NCI-H345 (cell line): ENCODE measurements at regions not wholly inside any gene's neighbourhood (a gene's known extent, or its start where the extent isn't known, plus 50 kb on each side); places are given as distances from the start of the nearest gene placed in this dataset.
"Not testable (repeated sequence)": the region's sequence is repeated elsewhere in the genome, so short reads cannot be mapped to it uniquely, and the experiment has no call there.

Experiments
- DNase-seq: peaks from one replicate; lab custom pipeline; 2025; lab: John Stamatoyannopoulos, UW

- peak; percentile 5 for DNase-seq
These were observed 76.0 kb downstream of the CHD9NB start for GRCh38 chr16:52976539-52977167.

GRCh38 chr16:52967744-52968143 lies 85.0 kb downstream of the CHD9NB start:
- DNase-seq: no peak

GRCh38 chr16:52964290-52964689 lies 88.4 kb downstream of the CHD9NB start:
- DNase-seq: no peak

DNA sequence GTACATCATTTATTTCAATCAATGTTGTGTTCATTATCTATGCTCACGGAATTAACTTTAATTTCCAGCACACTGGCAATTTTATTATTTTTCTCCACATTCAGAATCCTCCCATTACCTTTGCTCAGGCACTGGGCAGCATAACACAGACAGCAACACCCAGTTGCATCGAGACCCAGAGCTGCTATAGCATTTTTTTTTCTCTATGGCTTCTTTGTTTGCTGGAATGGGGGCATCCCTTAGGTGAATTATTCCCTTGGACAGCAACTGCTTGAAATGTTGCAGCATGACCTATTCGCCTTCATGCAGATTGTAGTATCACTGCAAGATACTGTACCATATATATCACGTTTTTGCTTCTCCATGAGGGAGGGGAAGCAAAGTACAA lies 88.8 kb downstream of the CHD9NB start:
- DNase-seq: no peak

- no peak for DNase-seq
These were observed 89.4 kb downstream of the CHD9NB start for GRCh38 chr16:52963212-52963854.

- no peak for DNase-seq
These were observed 93.7 kb downstream of the CHD9NB start for GRCh38 chr16:52958951-52959350.

- DNase-seq: no peak
These were observed 95.5 kb downstream of the CHD9NB start for GRCh38 chr16:52957199-52957598.

DNA sequence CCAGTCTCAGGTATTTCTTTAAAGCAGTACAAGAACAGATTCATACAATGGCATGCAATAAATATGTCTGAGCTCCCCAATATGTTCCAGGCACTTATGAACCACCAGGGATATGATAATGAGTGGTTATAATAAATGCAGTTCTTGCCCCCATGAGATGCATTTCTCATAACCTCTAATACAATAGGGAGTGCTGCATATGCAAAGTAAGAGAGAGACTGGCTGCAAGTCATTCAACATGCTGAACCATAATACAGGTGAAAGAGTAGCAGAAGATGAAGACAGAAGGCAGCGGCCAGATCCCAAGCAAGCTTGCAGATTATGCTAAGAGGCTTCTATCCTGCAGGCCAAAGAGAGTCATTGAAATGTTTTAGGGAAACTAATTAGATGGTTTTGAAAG lies 96.7 kb downstream of the CHD9NB start:
- DNase-seq: no peak

DNA sequence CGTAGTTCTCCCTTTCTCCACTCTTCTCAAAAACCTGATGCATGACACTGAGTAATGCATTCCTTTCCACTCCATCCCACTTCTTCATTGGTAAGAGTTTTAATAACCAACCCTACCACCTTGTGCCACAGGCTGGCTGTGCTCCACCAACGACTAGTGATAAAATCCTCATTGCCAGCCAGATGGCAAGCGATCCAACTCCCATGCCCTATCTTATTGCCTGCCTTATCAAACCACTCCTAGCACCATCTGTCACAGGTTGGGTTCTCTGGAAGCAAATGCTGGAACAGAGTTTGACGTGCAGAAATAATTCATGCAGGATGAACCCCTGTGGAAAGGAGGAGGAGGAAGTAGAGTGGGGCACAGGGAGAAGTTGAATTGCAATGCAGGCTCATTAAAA lies 99.5 kb downstream of the CHD9NB start:
- DNase-seq: no peak

DNA sequence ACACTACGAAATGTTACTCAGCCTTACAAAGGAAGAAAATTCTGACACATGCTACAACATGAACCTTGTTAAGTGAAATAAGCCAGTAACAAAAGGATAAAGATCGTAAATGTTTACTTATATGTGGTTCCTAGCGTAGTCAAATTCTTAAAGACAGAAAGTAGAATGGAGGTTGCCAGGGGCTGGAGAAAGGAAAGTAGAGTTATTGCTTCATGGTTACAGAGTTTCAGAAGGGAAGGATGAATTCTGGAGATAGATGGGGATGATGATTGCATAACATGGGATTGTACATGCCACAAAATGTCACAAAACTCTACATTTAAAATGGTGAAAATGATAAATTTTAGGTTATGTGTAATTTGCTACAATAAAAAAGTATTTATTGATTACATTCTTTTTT lies 103.8 kb downstream of the CHD9NB start:
- DNase-seq: no peak

- no peak for DNase-seq
These were observed 120.4 kb downstream of the CHD9NB start for GRCh38 chr16:52932321-52932720.

- no peak for DNase-seq
These were observed 123.0 kb downstream of the CHD9NB start for GRCh38 chr16:52929478-52930400.

DNA sequence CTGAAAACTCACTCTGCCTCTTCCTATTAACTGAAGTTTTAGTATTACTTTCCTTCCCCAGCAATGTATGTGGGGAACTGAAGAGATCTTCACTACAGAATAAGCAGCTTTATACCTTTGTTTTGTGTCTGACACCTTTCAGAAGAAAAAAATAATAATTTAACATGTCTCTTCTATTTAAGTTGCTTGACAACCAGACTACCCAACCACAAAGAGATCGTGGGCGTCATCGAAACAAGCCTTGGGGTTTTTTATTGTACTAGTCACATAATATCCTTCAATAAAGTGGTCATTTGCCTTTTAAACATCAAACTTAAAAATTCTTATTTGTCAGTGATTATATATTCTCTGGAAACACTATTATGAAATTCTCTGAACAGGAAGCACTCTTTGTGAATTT lies 123.7 kb downstream of the CHD9NB start:
- DNase-seq: no peak

GRCh38 chr16:52925143-52925542 lies 127.6 kb downstream of the CHD9NB start:
- no peak for DNase-seq

- no peak for DNase-seq
These were observed 128.5 kb downstream of the CHD9NB start for GRCh38 chr16:52924162-52924561.

DNA sequence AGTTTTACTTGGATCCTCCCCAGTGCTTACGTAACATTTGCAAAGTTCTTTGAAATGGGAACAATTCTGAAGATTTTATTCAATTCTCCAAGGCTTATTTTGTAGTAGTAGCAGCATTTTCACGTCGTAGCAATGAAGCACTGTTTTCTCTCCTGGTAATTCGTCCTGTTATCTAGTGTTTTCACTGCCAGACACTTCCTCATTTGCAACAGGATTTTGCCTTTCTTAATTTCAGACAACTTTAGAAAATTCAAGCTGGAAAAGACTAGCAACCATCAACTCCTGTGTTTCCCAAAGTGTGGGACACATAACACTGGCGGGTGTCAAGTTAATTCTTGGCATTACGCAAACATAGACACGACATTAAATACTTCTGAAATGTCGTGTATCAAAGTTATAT lies 131.6 kb downstream of the CHD9NB start:
- DNase-seq: no peak

DNA sequence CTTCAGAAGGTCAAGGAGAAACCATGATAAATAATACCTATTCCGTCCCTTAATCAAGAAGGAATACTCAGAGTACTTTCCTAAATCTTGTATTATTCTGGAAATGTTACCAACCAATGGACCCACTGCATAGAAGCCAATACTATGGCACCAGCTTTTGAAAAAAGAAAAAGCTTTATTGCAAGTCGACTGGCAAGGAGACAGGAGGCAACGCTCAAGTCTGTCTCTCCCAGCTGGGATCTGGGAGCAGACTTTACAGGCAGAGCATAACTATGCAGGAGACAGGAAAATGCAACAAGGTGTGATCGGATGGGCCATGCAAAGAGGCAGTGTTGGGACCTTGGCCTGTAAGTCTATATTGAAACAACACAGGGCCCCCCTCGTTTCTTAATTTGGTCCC lies 132.4 kb downstream of the CHD9NB start:
- DNase-seq: no peak

DNA sequence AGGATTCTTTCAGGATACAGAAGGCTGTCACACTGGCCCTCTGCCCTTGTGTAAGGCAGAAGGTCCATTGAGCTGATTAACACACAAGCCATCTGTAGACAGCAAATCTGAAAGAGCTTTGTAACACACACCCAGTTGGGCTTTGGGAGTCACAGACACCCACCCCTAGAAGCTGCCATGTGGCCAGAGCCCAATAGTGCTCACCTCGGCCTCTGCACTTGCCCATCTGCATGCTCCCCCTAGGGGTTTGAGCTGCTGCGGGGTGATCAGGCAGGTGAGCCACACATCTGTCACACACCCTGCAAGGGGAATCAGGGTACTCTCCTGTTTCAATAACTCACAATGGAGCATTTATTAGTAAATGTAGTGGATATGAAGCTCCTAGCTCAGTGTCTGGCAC lies 138.3 kb downstream of the CHD9NB start:
- DNase-seq: no peak

- peak; percentile 59 for DNase-seq
These were observed 140.0 kb downstream of the CHD9NB start for GRCh38 chr16:52912565-52913173.

DNA sequence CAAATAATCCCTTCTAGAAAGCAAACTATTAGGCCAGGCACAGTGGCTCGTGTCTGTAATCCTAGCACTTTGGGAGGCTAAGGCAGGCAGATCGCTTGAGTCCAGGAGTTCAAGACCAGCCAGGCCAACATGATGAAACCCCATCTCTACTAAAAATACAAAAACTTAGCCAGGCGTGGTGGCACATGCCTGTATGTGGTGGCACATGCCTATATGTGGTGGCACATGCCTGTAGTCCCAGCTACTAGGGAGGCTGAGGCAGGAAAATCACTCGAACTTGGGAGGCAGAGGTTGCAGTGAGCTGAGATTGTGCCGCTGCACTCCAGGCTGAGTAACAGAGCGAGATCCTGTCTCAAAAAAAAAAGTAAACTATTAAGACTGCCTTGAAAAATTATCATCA lies 144.6 kb downstream of the CHD9NB start:
- not testable (repeated sequence) for DNase-seq

GRCh38 chr16:52906281-52906680 lies 146.4 kb downstream of the CHD9NB start:
- no peak for DNase-seq

DNA sequence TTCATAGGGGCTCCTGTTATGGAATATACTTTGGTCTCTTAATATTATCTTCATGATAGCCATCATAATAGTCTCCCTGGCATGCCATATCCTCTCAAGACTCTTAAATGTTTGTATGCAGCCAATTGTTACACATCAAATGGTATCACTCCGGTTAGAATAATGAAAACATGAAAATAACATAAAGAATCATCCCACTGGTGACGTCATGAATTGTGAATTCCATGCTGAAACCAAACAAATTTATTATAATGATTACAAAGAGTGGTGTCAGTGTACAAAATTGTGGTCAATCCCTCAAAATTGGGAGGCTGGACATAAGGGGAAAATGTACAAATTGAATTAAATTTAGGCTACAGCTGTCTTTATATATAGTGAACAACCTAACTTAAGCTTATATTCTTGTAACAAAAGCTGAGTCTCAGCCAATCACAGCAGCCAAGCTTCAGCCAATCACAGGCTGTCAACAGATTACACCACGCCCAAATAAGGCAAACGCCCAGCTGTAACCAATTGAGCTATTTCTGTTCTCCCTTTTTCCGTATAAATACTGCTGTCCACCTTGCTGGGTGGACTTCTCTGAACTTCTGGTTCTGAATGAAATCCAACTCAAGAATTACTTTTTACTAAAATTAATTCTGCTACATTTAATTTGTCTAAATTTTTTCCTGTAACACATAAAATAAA lies 156.1 kb downstream of the CHD9NB start:
- no peak for DNase-seq
